ENCODE measurements at regions not wholly inside any gene's neighbourhood (a gene's known extent, or its start where the extent isn't known, plus 50 kb on each side); places are given as distances from the start of the nearest gene placed in this dataset.

- no peak for TF ChIP-seq CSDC2 (CRISPR knock-in tag; IDR thresholded peaks at IDR 0.05)
- TF ChIP-seq PPARA (CRISPR knock-in tag; IDR thresholded peaks at IDR 0.05; ENCODE audit: borderline replicate concordance), result no peak
These were observed 118.1 kb upstream of the AFDN start for GRCh38 chr6:167708501-167709094.

All from SK-N-SH treated with all-trans-retinoic acid at 6 μM for 48 hours (cell line).